Trophoblast cell (in vitro differentiated cells and primary cell): ENCODE measurements at regions not wholly inside any gene's neighbourhood (a gene's known extent, or its start where the extent isn't known, plus 50 kb on each side); places are given as distances from the start of the nearest gene placed in this dataset.

ENCODE experiments used
- DNase-seq, 2 donors: peaks; one replicate each; pipeline ENCODE4 v3.0.0-alpha.2; 2016
- H2AFZ ChIP-seq: 2 replicates; pipeline ENCODE4 v1.6.1; 2013; ENCODE audit warnings: low read length, moderate library complexity, mild to moderate bottlenecking; ENCODE audit not compliant: insufficient read depth, poor library complexity
- H2AK5ac ChIP-seq: 2 replicates; pipeline ENCODE4 v1.6.1; 2013; ENCODE audit warnings: mild to moderate bottlenecking, low read length
- H2BK120ac ChIP-seq: 2 replicates; pipeline ENCODE4 v1.6.1; 2013; ENCODE audit warnings: low read length, mild to moderate bottlenecking, moderate library complexity; ENCODE audit not compliant: insufficient read depth, poor library complexity
- H2BK12ac ChIP-seq: 2 replicates; pipeline ENCODE4 v1.6.1; 2013; ENCODE audit warnings: mild to moderate bottlenecking, low read length, moderate library complexity
- H2BK5ac ChIP-seq: 2 replicates; pipeline ENCODE4 v1.6.1; 2013; ENCODE audit warnings: low read length, low read depth, moderate library complexity, mild to moderate bottlenecking; ENCODE audit not compliant: poor library complexity
- H3K14ac ChIP-seq: 2 replicates; pipeline ENCODE4 v1.6.1; 2013; ENCODE audit warnings: mild to moderate bottlenecking, low read length
- H3K18ac ChIP-seq: 2 replicates; pipeline ENCODE4 v1.6.1; 2013; ENCODE audit warnings: mild to moderate bottlenecking, low read length
- H3K23ac ChIP-seq: 2 replicates; pipeline ENCODE4 v1.6.1; 2013; ENCODE audit warnings: low read length
- H3K27ac ChIP-seq: 2 replicates; pipeline ENCODE4 v1.5.1; 2013; ENCODE audit warnings: low read depth, mild to moderate bottlenecking, inconsistent platforms, low read length, moderate library complexity
- H3K27me3 ChIP-seq: 2 replicates; pipeline ENCODE4 v1.6.1; 2013; ENCODE audit warnings: inconsistent platforms, mild to moderate bottlenecking, low read length, moderate library complexity; ENCODE audit not compliant: insufficient read depth
- H3K36me3 ChIP-seq, 2 experiments: 1 replicate in 1 of 2; 2 replicates in 1 of 2; pipeline ENCODE4 v1.6.1; 2013; ENCODE audit warnings: low read length in 2 of 2, mild to moderate bottlenecking in 2 of 2, moderate library complexity in 1 of 2; ENCODE audit not compliant: insufficient read depth in 2 of 2, control insufficient read depth in 1 of 2
- H3K4ac ChIP-seq: 2 replicates; pipeline ENCODE4 v1.6.1; 2013; ENCODE audit warnings: low read depth, mild to moderate bottlenecking, low read length, moderate library complexity
- H3K4me1 ChIP-seq, 2 experiments: 1 replicate in 1 of 2; 2 replicates in 1 of 2; pipeline ENCODE4 v1.6.1; 2013; ENCODE audit warnings: low read length in 2 of 2, mild to moderate bottlenecking in 2 of 2, moderate library complexity in 1 of 2; ENCODE audit not compliant: insufficient read depth in 2 of 2, control insufficient read depth in 1 of 2
- H3K4me2 ChIP-seq: 2 replicates; pipeline ENCODE4 v1.6.1; 2013; ENCODE audit warnings: inconsistent platforms, mild to moderate bottlenecking, low read length, moderate library complexity
- H3K4me3 ChIP-seq: 2 replicates; pipeline ENCODE4 v1.5.1; 2013; ENCODE audit warnings: mild to moderate bottlenecking, low read depth, low read length, inconsistent platforms
- H3K79me1 ChIP-seq: one replicate; pipeline ENCODE4 v1.6.1; 2013; ENCODE audit warnings: low read length
- H3K79me2 ChIP-seq: 2 replicates; pipeline ENCODE4 v1.6.1; 2013; ENCODE audit warnings: low read length, mild to moderate bottlenecking; ENCODE audit not compliant: control insufficient read depth, insufficient read depth, poor library complexity
- H3K9ac ChIP-seq: 2 replicates; pipeline ENCODE4 v1.6.1; 2013; ENCODE audit warnings: mild to moderate bottlenecking, low read length
- H3K9me3 ChIP-seq: 2 replicates; pipeline ENCODE4 v1.6.1; 2013; ENCODE audit warnings: low read depth, mild to moderate bottlenecking, control low read depth, inconsistent platforms, low read length; ENCODE audit not compliant: insufficient read depth
- H4K12ac ChIP-seq: 2 replicates; pipeline ENCODE4 v1.6.1; 2013; ENCODE audit warnings: low read depth, mild to moderate bottlenecking, low read length, moderate library complexity
- H4K8ac ChIP-seq: 2 replicates; pipeline ENCODE4 v1.6.1; 2013; ENCODE audit warnings: low read depth, mild to moderate bottlenecking, low read length, moderate library complexity
- H4K91ac ChIP-seq: one replicate; pipeline ENCODE4 v1.6.1; 2013; ENCODE audit warnings: low read depth, mild to moderate bottlenecking, low read length, moderate library complexity
- WGBS: extraction: QIAGEN DNeasy Blood & Tissue Kit; methylation state at CpG from one replicate; pipeline ENCODE4 v1.1.7; 2013; ENCODE audit warnings: missing lambda C conversion rate; ENCODE audit not compliant: insufficient read length, insufficient coverage; ENCODE audit errors: extremely low coverage; 5-methylcytosine and 5-hydroxymethylcytosine counted together

DNA sequence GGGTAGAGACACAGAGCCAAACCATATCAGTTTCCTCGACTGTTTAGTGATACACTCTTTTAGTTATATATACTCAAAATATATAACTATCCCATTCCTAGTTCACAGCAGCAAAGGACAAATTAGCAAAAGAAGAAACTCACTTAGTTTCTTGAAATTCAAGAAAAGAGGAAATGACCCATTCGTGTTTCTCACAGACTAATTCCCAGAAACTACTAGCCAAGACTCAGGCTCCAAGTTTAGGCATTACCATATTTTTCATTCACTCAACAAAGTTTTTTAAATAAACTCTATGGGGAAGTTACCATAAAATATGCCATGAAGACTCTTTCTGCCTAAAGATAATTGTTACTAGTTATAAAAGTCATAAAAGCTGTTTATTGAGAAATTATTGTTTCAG is 152.3 kb upstream of the DAAM1 start:
- Histone ChIP-seq H3K4me1 (no peaks in the 10 kb centered on the region), H4K8ac (no peak overlapping the region), H3K9me3 (no peaks in the 10 kb centered on the region), H4K12ac (no peak overlapping the region), H3K18ac (no peak overlapping the region), H2BK120ac (no peak overlapping the region), H3K4ac (no peak overlapping the region), H3K79me2 (no peaks in the 10 kb centered on the region), H2AFZ (no peak overlapping the region), H3K36me3 (no peaks in the 10 kb centered on the region), H3K27ac (no peak overlapping the region), H3K14ac (no peak overlapping the region), H2AK5ac (no peak overlapping the region), H3K27me3 (no peaks in the 10 kb centered on the region), H2BK12ac (no peak overlapping the region), H3K4me2 (no peak overlapping the region), H3K9ac (no peak overlapping the region), H4K91ac (no peak overlapping the region), H2BK5ac (no peak overlapping the region), H3K79me1 (no peaks in the 10 kb centered on the region), H3K4me3 (no peak overlapping the region), H3K23ac (no peak overlapping the region)
- DNase-seq, result no peak
- no CpG with 5 or more reads among the region's 2 CpGs for WGBS

DNA sequence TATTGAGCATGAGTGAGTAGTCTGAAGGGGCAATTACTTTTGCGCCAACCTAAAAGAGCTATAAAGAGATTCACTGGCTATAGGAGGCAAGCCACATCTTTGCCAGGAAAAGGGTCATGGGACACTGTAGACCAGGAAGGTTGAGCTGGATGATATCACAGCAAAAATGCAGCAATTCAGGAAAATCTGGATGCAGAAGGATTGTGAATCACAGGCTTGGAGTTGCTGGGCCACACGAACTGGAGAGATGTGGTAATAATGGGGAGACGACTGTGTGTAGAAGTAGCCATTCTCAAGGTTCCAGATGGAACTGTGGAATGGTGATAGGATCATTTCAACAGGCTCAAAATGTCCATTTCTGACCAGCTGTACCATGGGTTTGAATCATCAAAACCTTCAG is 151.4 kb upstream of the DAAM1 start:
- Histone ChIP-seq H2AFZ (no peak overlapping the region), H4K12ac (no peak overlapping the region), H3K79me2 (no peaks in the 10 kb centered on the region), H3K4me2 (no peak overlapping the region), H2BK12ac (no peak overlapping the region), H3K27me3 (no peaks in the 10 kb centered on the region), H3K4ac (no peak overlapping the region), H2AK5ac (no peak overlapping the region), H4K91ac (no peak overlapping the region), H4K8ac (no peak overlapping the region), H3K4me1 (no peaks in the 10 kb centered on the region), H3K18ac (no peak overlapping the region), H2BK5ac (no peak overlapping the region), H3K4me3 (no peak overlapping the region), H3K9me3 (no peaks in the 10 kb centered on the region), H3K79me1 (no peaks in the 10 kb centered on the region), H3K23ac (no peak overlapping the region), H3K27ac (no peak overlapping the region), H3K36me3 (no peaks in the 10 kb centered on the region), H3K14ac (no peak overlapping the region), H2BK120ac (no peak overlapping the region), H3K9ac (no peak overlapping the region)
- peak; percentile 96 to 100 for DNase-seq
- no CpG with 5 or more reads among the region's 3 CpGs for WGBS

DNA sequence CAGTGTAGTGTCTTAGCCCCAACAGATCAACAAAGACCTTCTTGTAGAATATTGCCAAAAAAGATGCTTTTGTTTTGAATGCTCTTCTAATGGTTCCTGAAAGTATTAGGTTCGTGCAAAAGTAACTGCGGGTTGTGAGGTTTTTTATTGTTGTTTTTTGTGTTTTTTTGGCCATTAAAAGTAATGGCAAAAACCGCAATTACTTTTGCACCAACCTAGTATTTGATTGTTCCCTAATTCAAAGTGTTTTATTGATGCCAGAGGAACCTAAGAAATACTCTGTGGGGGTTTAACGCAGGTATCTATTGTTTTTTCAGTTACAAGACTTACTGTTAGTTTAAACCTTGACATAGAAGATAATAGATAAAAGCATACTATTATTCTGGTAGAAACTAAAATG is 150.8 kb upstream of the DAAM1 start:
- WGBS, result 100% methylated on average over 2 of the region's 4 CpGs
- Histone ChIP-seq H2BK12ac (no peak overlapping the region), H2AFZ (no peak overlapping the region), H3K4me2 (no peak overlapping the region), H2BK5ac (no peak overlapping the region), H2BK120ac (no peak overlapping the region), H3K27me3 (no peaks in the 10 kb centered on the region), H3K79me2 (no peaks in the 10 kb centered on the region), H3K79me1 (no peaks in the 10 kb centered on the region), H4K12ac (no peak overlapping the region), H2AK5ac (no peak overlapping the region), H3K4me1 (no peaks in the 10 kb centered on the region), H3K9me3 (no peaks in the 10 kb centered on the region), H3K27ac (no peak overlapping the region), H3K4me3 (no peak overlapping the region), H3K36me3 (no peaks in the 10 kb centered on the region), H3K4ac (no peak overlapping the region), H3K14ac (no peak overlapping the region), H4K91ac (no peak overlapping the region), H3K18ac (no peak overlapping the region), H3K23ac (no peak overlapping the region), H3K9ac (no peak overlapping the region), H4K8ac (no peak overlapping the region)
- no peak for DNase-seq

DNA sequence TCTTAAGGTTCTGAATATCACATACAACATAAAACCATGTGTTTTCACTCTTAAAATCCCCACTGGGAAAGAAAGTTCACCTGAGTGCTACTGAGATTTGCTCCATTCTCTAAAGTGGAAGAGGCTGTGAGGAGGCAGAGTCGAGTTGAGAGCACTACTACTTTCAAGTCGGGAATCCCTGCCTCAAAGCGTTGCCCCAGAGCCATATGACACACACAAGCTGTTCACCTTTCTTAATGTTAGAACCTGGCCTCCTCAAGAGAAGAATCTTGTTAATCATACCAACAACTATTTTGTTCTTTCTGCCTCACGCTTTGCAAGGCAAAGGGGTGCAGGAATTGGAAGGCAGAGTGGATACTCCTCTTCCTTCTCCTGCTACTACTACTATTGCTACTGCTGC is 149.7 kb upstream of the DAAM1 start:
- Histone ChIP-seq H2BK12ac (no peak overlapping the region), H3K4me3 (no peak overlapping the region), H3K79me1 (no peaks in the 10 kb centered on the region), H3K9me3 (no peaks in the 10 kb centered on the region), H3K27me3 (no peaks in the 10 kb centered on the region), H2AK5ac (no peak overlapping the region), H2AFZ (no peak overlapping the region), H3K14ac (no peak overlapping the region), H2BK120ac (no peak overlapping the region), H4K12ac (no peak overlapping the region), H3K4ac (no peak overlapping the region), H4K8ac (no peak overlapping the region), H3K79me2 (no peaks in the 10 kb centered on the region), H4K91ac (no peak overlapping the region), H3K9ac (no peak overlapping the region), H3K4me1 (no peaks in the 10 kb centered on the region), H3K27ac (no peak overlapping the region), H3K18ac (no peak overlapping the region), H2BK5ac (no peak overlapping the region), H3K36me3 (no peaks in the 10 kb centered on the region), H3K4me2 (no peak overlapping the region), H3K23ac (no peak overlapping the region)
- no CpG with 5 or more reads among the region's 4 CpGs for WGBS
- DNase-seq, result peak; percentile 54 to 67
